ENCODE measurements at regions not wholly inside any gene's neighbourhood (a gene's known extent, or its start where the extent isn't known, plus 50 kb on each side); places are given as distances from the start of the nearest gene placed in this dataset.

GRCh38 chr7:25968205-25968993 is 183.6 kb upstream of the NFE2L3 start:
- FAIRE-seq = peak; percentile 100
- no peak for DNase-seq (ENCODE audit: extremely low spot score, insufficient read length, low read depth)

GRCh38 chr7:25970356-25970755 is 181.6 kb upstream of the NFE2L3 start:
- DNase-seq (ENCODE audit: extremely low spot score, insufficient read length, low read depth) (no peak), FAIRE-seq (no peak)

- DNase-seq (ENCODE audit: extremely low spot score, insufficient read length, low read depth) (no peak), FAIRE-seq (no peak)
Observed at GRCh38 chr7:25970911-25971310, 181.1 kb upstream of the NFE2L3 start.

GRCh38 chr7:25976630-25977029 is 175.4 kb upstream of the NFE2L3 start:
- FAIRE-seq = no peak
- DNase-seq (ENCODE audit: extremely low spot score, insufficient read length, low read depth) = no peak

- FAIRE-seq (no peak), DNase-seq (ENCODE audit: extremely low spot score, insufficient read length, low read depth) (no peak)
Observed at GRCh38 chr7:25978466-25978865, 173.5 kb upstream of the NFE2L3 start.

GRCh38 chr7:25979605-25980004 is 172.4 kb upstream of the NFE2L3 start:
- no peak for FAIRE-seq
- no peak for DNase-seq (ENCODE audit: extremely low spot score, insufficient read length, low read depth)

GRCh38 chr7:25982684-25983083 is 169.3 kb upstream of the NFE2L3 start:
- FAIRE-seq = no peak
- DNase-seq (ENCODE audit: extremely low spot score, insufficient read length, low read depth) = no peak

- no peak for FAIRE-seq
Observed at GRCh38 chr7:25985196-25985595, 166.8 kb upstream of the NFE2L3 start.

GRCh38 chr7:25988640-25989039 is 163.4 kb upstream of the NFE2L3 start:
- no peak for FAIRE-seq
- no peak for DNase-seq (ENCODE audit: extremely low spot score, insufficient read length, low read depth)

More at GRCh38 chr7:25985196-25985595, 166.8 kb upstream of the NFE2L3 start:
- no peak for DNase-seq (ENCODE audit: extremely low spot score, insufficient read length, low read depth)

GRCh38 chr7:25989140-25989705 is 162.8 kb upstream of the NFE2L3 start:
- DNase-seq (ENCODE audit: extremely low spot score, insufficient read length, low read depth) = no peak
- no peak for FAIRE-seq

GRCh38 chr7:25994433-25994994 is 157.5 kb upstream of the NFE2L3 start:
- FAIRE-seq (no peak), DNase-seq (ENCODE audit: extremely low spot score, insufficient read length, low read depth) (no peak)

GRCh38 chr7:25995216-25995615 is 156.8 kb upstream of the NFE2L3 start:
- FAIRE-seq (no peak), DNase-seq (ENCODE audit: extremely low spot score, insufficient read length, low read depth) (no peak)

GRCh38 chr7:25996006-25996408 is 156.0 kb upstream of the NFE2L3 start:
- FAIRE-seq = no peak
- no peak for DNase-seq (ENCODE audit: extremely low spot score, insufficient read length, low read depth)

GRCh38 chr7:25998499-25998898 is 153.5 kb upstream of the NFE2L3 start:
- no peak for FAIRE-seq
- no peak for DNase-seq (ENCODE audit: extremely low spot score, insufficient read length, low read depth)

GRCh38 chr7:26000841-26001240 is 151.2 kb upstream of the NFE2L3 start:
- no peak for FAIRE-seq

GRCh38 chr7:26001662-26002244 is 150.2 kb upstream of the NFE2L3 start:
- FAIRE-seq (no peak), DNase-seq (ENCODE audit: extremely low spot score, insufficient read length, low read depth) (no peak)

More at GRCh38 chr7:26000841-26001240, 151.2 kb upstream of the NFE2L3 start:
- no peak for DNase-seq (ENCODE audit: extremely low spot score, insufficient read length, low read depth)

GRCh38 chr7:26005683-26006410 is 146.2 kb upstream of the NFE2L3 start:
- DNase-seq (ENCODE audit: extremely low spot score, insufficient read length, low read depth) (no peak), FAIRE-seq (no peak)

GRCh38 chr7:26006426-26006825 is 145.6 kb upstream of the NFE2L3 start:
- FAIRE-seq = no peak
- DNase-seq (ENCODE audit: extremely low spot score, insufficient read length, low read depth) = no peak

GRCh38 chr7:26007510-26007909 is 144.5 kb upstream of the NFE2L3 start:
- no peak for FAIRE-seq

GRCh38 chr7:26008428-26008827 is 143.6 kb upstream of the NFE2L3 start:
- FAIRE-seq = no peak
- DNase-seq (ENCODE audit: extremely low spot score, insufficient read length, low read depth) = no peak

More at GRCh38 chr7:26007510-26007909, 144.5 kb upstream of the NFE2L3 start:
- DNase-seq (ENCODE audit: extremely low spot score, insufficient read length, low read depth) = no peak
